DMS 273 (cell line): ENCODE measurements at regions not wholly inside any gene's neighbourhood (a gene's known extent, or its start where the extent isn't known, plus 50 kb on each side); places are given as distances from the start of the nearest gene placed in this dataset.

ENCODE experiments used
- DNase-seq: peaks from one replicate; lab custom pipeline; 2025; ENCODE audit not compliant: unreplicated experiment; lab: John Stamatoyannopoulos, UW

- DNase-seq, result no peak
These were observed 152.5 kb upstream of the GLI2 start for GRCh38 chr2:120583121-120583520.

- DNase-seq, result no peak
These were observed 151.7 kb upstream of the GLI2 start for GRCh38 chr2:120583851-120584570.

GRCh38 chr2:120586507-120587278, 149.0 kb upstream of the GLI2 start:
- DNase-seq, result peak; percentile 26

- peak; percentile 26 for DNase-seq
These were observed 148.2 kb upstream of the GLI2 start for GRCh38 chr2:120587279-120587996.

- DNase-seq, result no peak
These were observed 147.7 kb upstream of the GLI2 start for GRCh38 chr2:120587997-120588336.

- no peak for DNase-seq
These were observed 145.7 kb upstream of the GLI2 start for GRCh38 chr2:120589771-120590608.

- DNase-seq, result no peak
These were observed 144.8 kb upstream of the GLI2 start for GRCh38 chr2:120590841-120591240.

GRCh38 chr2:120591572-120591971, 144.1 kb upstream of the GLI2 start:
- DNase-seq, result no peak

GRCh38 chr2:120592084-120592483, 143.6 kb upstream of the GLI2 start:
- DNase-seq, result no peak

- DNase-seq, result peak; percentile 18
These were observed 141.6 kb upstream of the GLI2 start for GRCh38 chr2:120593921-120594686.

- peak; percentile 36 for DNase-seq
These were observed 140.6 kb upstream of the GLI2 start for GRCh38 chr2:120594856-120595685.

- no peak for DNase-seq
These were observed 139.9 kb upstream of the GLI2 start for GRCh38 chr2:120595739-120596138.

- DNase-seq, result peak; percentile 40
These were observed 139.4 kb upstream of the GLI2 start for GRCh38 chr2:120596191-120596811.

GRCh38 chr2:120596990-120597594, 138.6 kb upstream of the GLI2 start:
- DNase-seq, result peak; percentile 40

GRCh38 chr2:120597595-120598193, 138.0 kb upstream of the GLI2 start:
- no peak for DNase-seq

- DNase-seq, result peak; percentile 62
These were observed 137.3 kb upstream of the GLI2 start for GRCh38 chr2:120598416-120598815.

- DNase-seq, result no peak
These were observed 136.6 kb upstream of the GLI2 start for GRCh38 chr2:120599072-120599471.

- DNase-seq, result no peak
These were observed 136.0 kb upstream of the GLI2 start for GRCh38 chr2:120599656-120600055.
